H1 (cell line): ENCODE measurements at regions not wholly inside any gene's neighbourhood (a gene's known extent, or its start where the extent isn't known, plus 50 kb on each side); places are given as distances from the start of the nearest gene placed in this dataset.

Experiments used
- CTCF ChIA-PET: fragments of 300-600 bp; sonication (Branson Sonifier 250); formaldehyde crosslinking; loops from one replicate; lab custom pipeline; 2021; ENCODE audit not compliant: partially characterized antibody; lab: Charles Lee
- POLR2A ChIA-PET: fragments of 300-600 bp; sonication (Branson Sonifier 250); formaldehyde crosslinking; loops from one replicate; lab custom pipeline; 2021; ENCODE audit warnings: inconsistent platforms; ENCODE audit not compliant: partially characterized antibody; lab: Charles Lee
- DNase-seq, 2 experiments: peaks; one replicate each; pipeline versions ENCODE4 v3.0.0 to v3.0.0-alpha.2; 2010 to 2022; ENCODE audit warnings: low spot score in 2 of 2, low read depth in 1 of 2, mixed read lengths in 1 of 2
- FAIRE-seq: peaks from 2 replicates; lab custom pipeline; 2011; peaks lifted over from hg19 to GRCh38; lab: Jason Lieb, UNC
- H2AFZ ChIP-seq: 2 replicates; pipeline ENCODE4 v1.8.1; 2012; ENCODE audit warnings: low read length, inconsistent platforms
- H2AK5ac ChIP-seq: 2 replicates; pipeline ENCODE4 v1.6.1; 2013; ENCODE audit warnings: low read depth, low read length
- H2BK120ac ChIP-seq: replicated peaks from 2 replicates; pipeline ENCODE3; 2013; ENCODE audit warnings: low read depth, low read length, inconsistent platforms
- H2BK12ac ChIP-seq: 2 replicates; pipeline ENCODE4 v1.6.1; 2013; ENCODE audit warnings: low read depth, low read length
- H2BK15ac ChIP-seq: 2 replicates; pipeline ENCODE4 v1.6.1; 2013; ENCODE audit warnings: low read length
- H2BK20ac ChIP-seq: 2 replicates; pipeline ENCODE4 v1.6.1; 2013; ENCODE audit warnings: low read length
- H2BK5ac ChIP-seq: 2 replicates; pipeline ENCODE4 v1.6.1; 2013; ENCODE audit warnings: low read depth, low read length
- H3K14ac ChIP-seq: 2 replicates; pipeline ENCODE4 v1.6.1; 2013; ENCODE audit warnings: inconsistent platforms; ENCODE audit not compliant: insufficient read length
- H3K18ac ChIP-seq: 2 replicates; pipeline ENCODE4 v1.6.1; 2013; ENCODE audit warnings: low read length; ENCODE audit errors: extremely low read depth
- H3K23ac ChIP-seq: 2 replicates; pipeline ENCODE4 v1.6.1; 2013; ENCODE audit warnings: inconsistent platforms; ENCODE audit not compliant: insufficient read length
- H3K23me2 ChIP-seq: 2 replicates; pipeline ENCODE4 v1.6.1; 2013; ENCODE audit warnings: low read depth, low read length
- H3K27ac ChIP-seq: 2 replicates; pipeline ENCODE4 v1.6.1; 2011; ENCODE audit warnings: low read depth, low read length, inconsistent platforms
- H3K27me3 ChIP-seq, 4 experiments: replicated peaks in 1 of 4; 1 replicate in 1 of 4; 2 replicates in 3 of 4; pipeline versions ENCODE4 v1.6.1 to v1.8.1; 2011 to 2013; ENCODE audit warnings: low read length in 3 of 4, mild to moderate bottlenecking in 3 of 4, inconsistent platforms in 2 of 4, mixed read lengths in 2 of 4, moderate library complexity in 1 of 4; ENCODE audit not compliant: control insufficient read depth in 3 of 4, insufficient read depth in 3 of 4; ENCODE audit errors: extremely low read depth in 1 of 4
- H3K36me3 ChIP-seq, 4 experiments: 2 replicates each; pipeline versions ENCODE4 v1.6.1 to v1.8.1; 2011 to 2013; ENCODE audit warnings: mild to moderate bottlenecking in 4 of 4, low read length in 3 of 4, moderate library complexity in 2 of 4, control low read depth in 1 of 4, inconsistent platforms in 1 of 4; ENCODE audit not compliant: insufficient read depth in 4 of 4, control insufficient read depth in 2 of 4
- H3K4ac ChIP-seq: replicated peaks from 2 replicates; pipeline ENCODE3; 2013; ENCODE audit warnings: low read length, low read depth, mixed read lengths, inconsistent platforms; ENCODE audit not compliant: insufficient read length
- H3K4me1 ChIP-seq, 4 experiments: replicated peaks in 1 of 4; 1 replicate in 1 of 4; 2 replicates in 3 of 4; pipeline versions ENCODE4 v1.6.1 to v1.8.1; 2011 to 2013; ENCODE audit warnings: low read length in 3 of 4, inconsistent platforms in 2 of 4, mixed read lengths in 1 of 4; ENCODE audit not compliant: insufficient read depth in 4 of 4, control insufficient read depth in 3 of 4
- H3K4me2 ChIP-seq, 2 experiments: 2 replicates each; pipeline versions ENCODE4 v1.6.1 to v1.8.1; 2011 to 2013; ENCODE audit warnings: low read depth in 2 of 2, low read length in 2 of 2, control low read depth in 1 of 2, inconsistent platforms in 1 of 2, mild to moderate bottlenecking in 1 of 2; ENCODE audit not compliant: insufficient read depth in 1 of 2
- H3K4me3 ChIP-seq, 4 experiments: fragments of 200-600, 300-600 bp in 1 of 4; sonication (generic), shearing (Covaris generic), sonication (Bioruptor Twin) in 1 of 4; 2 replicates each; pipeline versions ENCODE4 v1.5.1 to v1.8.1; 2011 to 2016; ENCODE audit warnings: low read length in 4 of 4, low read depth in 3 of 4, control low read depth in 2 of 4, inconsistent platforms in 2 of 4, mild to moderate bottlenecking in 2 of 4, mixed read lengths in 1 of 4, moderate library complexity in 1 of 4; ENCODE audit not compliant: insufficient read depth in 2 of 4; ENCODE audit errors: extremely low read depth in 1 of 4
- H3K56ac ChIP-seq: replicated peaks from 2 replicates; pipeline ENCODE3; 2013; ENCODE audit warnings: low read depth, mild to moderate bottlenecking, mixed read lengths, low read length, inconsistent platforms; ENCODE audit not compliant: insufficient read length
- H3K79me1 ChIP-seq: 2 replicates; pipeline ENCODE4 v1.6.1; 2013; ENCODE audit warnings: low read depth, low read length, control low read depth
- H3K79me2 ChIP-seq, 2 experiments: 2 replicates each; pipeline versions ENCODE4 v1.6.1 to v1.8.1; 2012 to 2013; ENCODE audit warnings: low read length in 2 of 2, mild to moderate bottlenecking in 2 of 2, inconsistent platforms in 1 of 2; ENCODE audit not compliant: insufficient read depth in 2 of 2, control insufficient read depth in 1 of 2
- H3K9ac ChIP-seq, 4 experiments: replicated peaks in 1 of 4; 1 replicate in 1 of 4; 2 replicates in 3 of 4; pipeline versions ENCODE4 v1.6.1 to v1.8.1; 2011 to 2013; ENCODE audit warnings: low read depth in 3 of 4, low read length in 3 of 4, control low read depth in 2 of 4, mild to moderate bottlenecking in 2 of 4, moderate library complexity in 2 of 4, inconsistent platforms in 1 of 4; ENCODE audit errors: extremely low read depth in 1 of 4
- H3K9me3 ChIP-seq, 2 experiments: 2 replicates each; pipeline versions ENCODE4 v1.6.1 to v1.8.1; 2012 to 2013; ENCODE audit warnings: mild to moderate bottlenecking in 2 of 2, moderate library complexity in 2 of 2, control low read depth in 1 of 2, inconsistent platforms in 1 of 2, low read depth in 1 of 2, low read length in 1 of 2, mixed read lengths in 1 of 2; ENCODE audit not compliant: insufficient read depth in 2 of 2
- H4K20me1 ChIP-seq, 2 experiments: replicated peaks in 1 of 2; 2 replicates each; pipeline versions ENCODE3 to v1.8.1; 2011 to 2013; ENCODE audit warnings: inconsistent platforms in 2 of 2, low read length in 2 of 2, mild to moderate bottlenecking in 1 of 2; ENCODE audit not compliant: insufficient read depth in 2 of 2, control insufficient read depth in 1 of 2
- H4K5ac ChIP-seq: 2 replicates; pipeline ENCODE4 v1.6.1; 2013; ENCODE audit warnings: low read length, low read depth, mixed read lengths, inconsistent platforms; ENCODE audit not compliant: insufficient read length
- H4K8ac ChIP-seq: 2 replicates; pipeline ENCODE4 v1.8.0; 2013; ENCODE audit warnings: mild to moderate bottlenecking, moderate library complexity, low read length, inconsistent platforms; ENCODE audit not compliant: insufficient read depth; ENCODE audit errors: extremely low read depth
- H4K91ac ChIP-seq: replicated peaks from 2 replicates; pipeline ENCODE3; 2013; ENCODE audit warnings: low read length, mixed read lengths, inconsistent platforms; ENCODE audit not compliant: insufficient read length
- ASH2L ChIP-seq: fragments of 200-600, 300-600 bp; sonication (generic); IDR thresholded peaks from one replicate; pipeline ENCODE4 v1.7.1; 2017; ENCODE audit warnings: low read length
- ATF2 ChIP-seq: IDR thresholded peaks from 2 replicates; pipeline ENCODE4 v1.6.1; 2012; ENCODE audit warnings: low read length, inconsistent platforms
- BCL11A ChIP-seq, 2 experiments: IDR thresholded peaks; one replicate each; pipeline ENCODE4 v1.6.1; 2011; ENCODE audit warnings: low read depth in 2 of 2, low read length in 2 of 2, mild to moderate bottlenecking in 2 of 2
- GTF2F1 ChIP-seq: IDR thresholded peaks from 2 replicates; pipeline ENCODE4 v1.6.1; 2012; ENCODE audit warnings: low read depth, low read length, improper control_type of control experiment, borderline replicate concordance
- JUND ChIP-seq: IDR thresholded peaks from 2 replicates; pipeline ENCODE4 v1.6.1; 2011; ENCODE audit warnings: mild to moderate bottlenecking, improper control_type of control experiment, low read length
- KDM4A ChIP-seq: IDR thresholded peaks from one replicate; pipeline ENCODE4 v1.7.1; 2012; ENCODE audit warnings: low read depth, mild to moderate bottlenecking, moderate library complexity, low read length, inconsistent platforms; ENCODE audit not compliant: severe bottlenecking
- MAX ChIP-seq: IDR thresholded peaks from 2 replicates; pipeline ENCODE4 v1.6.1; 2012; ENCODE audit warnings: inconsistent platforms
- NANOG ChIP-seq: IDR thresholded peaks from 2 replicates; pipeline ENCODE4 v1.6.1; 2011; ENCODE audit warnings: low read length, low read depth, mild to moderate bottlenecking, inconsistent platforms; ENCODE audit not compliant: insufficient read depth, poor library complexity, severe bottlenecking
- POU5F1 ChIP-seq: IDR thresholded peaks from 2 replicates; pipeline ENCODE4 v1.6.1; 2011; ENCODE audit warnings: low read depth, mild to moderate bottlenecking, low read length, moderate library complexity
- RAD21 ChIP-seq, 2 experiments: IDR thresholded peaks in 1 of 2; conservative IDR thresholded peaks in 1 of 2; 2 replicates each; pipeline ENCODE4 v1.6.1; 2011; ENCODE audit warnings: low read depth in 2 of 2, low read length in 2 of 2, improper control_type of control experiment in 1 of 2, inconsistent platforms in 1 of 2, mild to moderate bottlenecking in 1 of 2, moderate library complexity in 1 of 2
- WGBS, 2 experiments: shearing (Covaris generic) in 1 of 2; methylation state at CpG; one replicate each; pipeline versions ENCODE4 v1.1.6 to v1.1.7; 2013 to 2015; ENCODE audit warnings: low lambda C conversion rate in 2 of 2, mixed read lengths in 2 of 2, inconsistent platforms in 1 of 2, low coverage in 1 of 2, missing lambda C conversion rate in 1 of 2; ENCODE audit not compliant: insufficient replicate concordance in 2 of 2, insufficient coverage in 1 of 2, insufficient read length in 1 of 2; ENCODE audit errors: extremely low coverage in 1 of 2, missing lambda C conversion rate in 1 of 2; 5-methylcytosine and 5-hydroxymethylcytosine counted together

GRCh38 chr3:27043328-27043955 is 325.7 kb downstream of the NEK10 start:
- 54% methylated on average over 8 of the region's 8 CpGs; no CpG with 5 or more reads in 1 of the 2 experiments for WGBS, 2 experiments
- Histone ChIP-seq H4K5ac (no peak overlapping the region), H3K27ac (no peak overlapping the region), H4K20me1 (no peaks in the 10 kb centered on the region), H2BK12ac (0 out of 2 replicates have a peak overlapping the region, but pooled peaks have one; percentile 28), H2BK20ac (peak overlapping the region; percentile 9; the same call in 1 of the 2 replicates), H3K4me1 (peaks cover 3 to 15% (median 6%) of the 10 kb centered on the region in 4 experiments; a peak in 5 of 7 replicates), H3K27me3 (no peaks in the 10 kb centered on the region), H3K79me1 (no peaks in the 10 kb centered on the region), H4K91ac (peak overlapping the region; percentile 42), H3K36me3 (peaks cover 0 to 3% (median 0%) of the 10 kb centered on the region in 4 experiments; a peak in 1 of 8 replicates), H3K4ac (no peak overlapping the region), H2BK5ac (peak overlapping the region; percentile 84; the same call in 1 of the 2 replicates), H3K18ac (peak overlapping the region; percentile 40; the same call in 1 of the 2 replicates), H3K9ac (no peak overlapping the region), H4K8ac (no peak overlapping the region), H2BK120ac (peak overlapping the region; percentile 79), H3K4me3 (peak overlapping the region in 1 of 4 experiments; percentile 11; a peak in 1 of 8 replicates), H3K23ac (no peak overlapping the region), H2AK5ac (no peak overlapping the region), H3K79me2 (no peaks in the 10 kb centered on the region), H3K14ac (no peak overlapping the region), H2BK15ac (no peak overlapping the region), H3K9me3 (peaks cover 5 to 12% of the 10 kb centered on the region in 2 experiments; a peak in 3 of 4 replicates), H3K4me2 (peak overlapping the region; percentile 2 to 39; a peak in 3 of 4 replicates), H3K23me2 (no peaks in the 10 kb centered on the region), H3K56ac (no peak overlapping the region), H2AFZ (no peak overlapping the region)
- CTCF ChIA-PET: interaction anchor here (0.6 to 0.9 kb wide), 3 partner anchors 32 to 99 kb away, joined by 3 read pairs; no protein-coding TSS in a partner anchor
- TF ChIP-seq RAD21 (IDR thresholded peaks at IDR 0.05 in 1 of 2, conservative IDR thresholded peaks at IDR 0.05 in 1 of 2; ENCODE audit: low read depth in 2 of 2, low read length in 2 of 2) (no peak), BCL11A (IDR thresholded peaks at IDR 0.05; ENCODE audit: low read depth in 2 of 2, low read length in 2 of 2) (no peak), ATF2 (no peak), GTF2F1 (no peak), KDM4A (no peak), ASH2L (no peak), JUND (no peak), MAX (peak; percentile 27; the same call in 1 of the 2 replicates), NANOG (no peak), POU5F1 (peak; percentile 76; the same call in 1 of the 2 replicates)
- POLR2A ChIA-PET: no interaction called here
- FAIRE-seq: peak; percentile 60
- no peak for DNase-seq
